Skeletal muscle cell (primary cell): ENCODE measurements at regions not wholly inside any gene's neighbourhood (a gene's known extent, or its start where the extent isn't known, plus 50 kb on each side); places are given as distances from the start of the nearest gene placed in this dataset.
"Not testable (repeated sequence)": the region's sequence is repeated elsewhere in the genome, so short reads cannot be mapped to it uniquely, and the experiment has no call there.

Experiments used
- DNase-seq: peaks from one replicate; pipeline ENCODE4 v3.0.0-alpha.2; 2010; ENCODE audit warnings: low read depth
- H3K4me3 ChIP-seq: 2 replicates; pipeline ENCODE4 v1.5.1; 2011; ENCODE audit warnings: low read depth, mild to moderate bottlenecking, control low read depth, low read length, moderate library complexity

GRCh38 chr1:83497563-83497962 is 501.4 kb downstream of the TTLL7 start:
- no peak overlapping the region for H3K4me3 ChIP-seq
- no peak for DNase-seq

- H3K4me3 ChIP-seq, result no peak overlapping the region
- DNase-seq, result no peak
Observed at GRCh38 chr1:83495560-83495959, 503.4 kb downstream of the TTLL7 start.

- DNase-seq, result no peak
Observed at GRCh38 chr1:83493633-83494032, 505.3 kb downstream of the TTLL7 start.

GRCh38 chr1:83491930-83492329 is 507.0 kb downstream of the TTLL7 start:
- DNase-seq, result no peak
- no peak overlapping the region for H3K4me3 ChIP-seq

More at GRCh38 chr1:83493633-83494032, 505.3 kb downstream of the TTLL7 start:
- no peak overlapping the region for H3K4me3 ChIP-seq

GRCh38 chr1:83490988-83491387 is 507.9 kb downstream of the TTLL7 start:
- no peak for DNase-seq
- H3K4me3 ChIP-seq, result no peak overlapping the region

GRCh38 chr1:83488105-83488504 is 510.8 kb downstream of the TTLL7 start:
- not testable (repeated sequence) for H3K4me3 ChIP-seq, DNase-seq

- DNase-seq, result not testable (repeated sequence)
Observed at GRCh38 chr1:83487460-83487859, 511.5 kb downstream of the TTLL7 start.

GRCh38 chr1:83485314-83486019 is 513.5 kb downstream of the TTLL7 start:
- not testable (repeated sequence) for DNase-seq, H3K4me3 ChIP-seq

More at GRCh38 chr1:83487460-83487859, 511.5 kb downstream of the TTLL7 start:
- not testable (repeated sequence) for H3K4me3 ChIP-seq

- not testable (repeated sequence) for H3K4me3 ChIP-seq, DNase-seq
Observed at GRCh38 chr1:83481284-83481683, 517.6 kb downstream of the TTLL7 start.

- H3K4me3 ChIP-seq, DNase-seq: not testable (repeated sequence)
Observed at GRCh38 chr1:83479591-83480239, 519.2 kb downstream of the TTLL7 start.

GRCh38 chr1:83478127-83478526 is 520.8 kb downstream of the TTLL7 start:
- not testable (repeated sequence) for H3K4me3 ChIP-seq, DNase-seq

GRCh38 chr1:83476518-83476917 is 522.4 kb downstream of the TTLL7 start:
- not testable (repeated sequence) for DNase-seq, H3K4me3 ChIP-seq

- not testable (repeated sequence) for H3K4me3 ChIP-seq, DNase-seq
Observed at GRCh38 chr1:83474946-83475345, 524.0 kb downstream of the TTLL7 start.

GRCh38 chr1:83473986-83474385 is 524.9 kb downstream of the TTLL7 start:
- not testable (repeated sequence) for H3K4me3 ChIP-seq, DNase-seq

- not testable (repeated sequence) for H3K4me3 ChIP-seq, DNase-seq
Observed at GRCh38 chr1:83472066-83472465, 526.9 kb downstream of the TTLL7 start.

- not testable (repeated sequence) for H3K4me3 ChIP-seq, DNase-seq
Observed at GRCh38 chr1:83471272-83471671, 527.7 kb downstream of the TTLL7 start.

GRCh38 chr1:83468336-83468735 is 530.6 kb downstream of the TTLL7 start:
- DNase-seq, H3K4me3 ChIP-seq: not testable (repeated sequence)

GRCh38 chr1:83457735-83458248 is 541.1 kb downstream of the TTLL7 start:
- H3K4me3 ChIP-seq, DNase-seq: not testable (repeated sequence)

- DNase-seq, H3K4me3 ChIP-seq: not testable (repeated sequence)
Observed at GRCh38 chr1:83457281-83457680, 541.7 kb downstream of the TTLL7 start.

GRCh38 chr1:83455753-83456152 is 543.2 kb downstream of the TTLL7 start:
- DNase-seq, H3K4me3 ChIP-seq: not testable (repeated sequence)
